ENCODE measurements at regions not wholly inside any gene's neighbourhood (a gene's known extent, or its start where the extent isn't known, plus 50 kb on each side); places are given as distances from the start of the nearest gene placed in this dataset.

DNA sequence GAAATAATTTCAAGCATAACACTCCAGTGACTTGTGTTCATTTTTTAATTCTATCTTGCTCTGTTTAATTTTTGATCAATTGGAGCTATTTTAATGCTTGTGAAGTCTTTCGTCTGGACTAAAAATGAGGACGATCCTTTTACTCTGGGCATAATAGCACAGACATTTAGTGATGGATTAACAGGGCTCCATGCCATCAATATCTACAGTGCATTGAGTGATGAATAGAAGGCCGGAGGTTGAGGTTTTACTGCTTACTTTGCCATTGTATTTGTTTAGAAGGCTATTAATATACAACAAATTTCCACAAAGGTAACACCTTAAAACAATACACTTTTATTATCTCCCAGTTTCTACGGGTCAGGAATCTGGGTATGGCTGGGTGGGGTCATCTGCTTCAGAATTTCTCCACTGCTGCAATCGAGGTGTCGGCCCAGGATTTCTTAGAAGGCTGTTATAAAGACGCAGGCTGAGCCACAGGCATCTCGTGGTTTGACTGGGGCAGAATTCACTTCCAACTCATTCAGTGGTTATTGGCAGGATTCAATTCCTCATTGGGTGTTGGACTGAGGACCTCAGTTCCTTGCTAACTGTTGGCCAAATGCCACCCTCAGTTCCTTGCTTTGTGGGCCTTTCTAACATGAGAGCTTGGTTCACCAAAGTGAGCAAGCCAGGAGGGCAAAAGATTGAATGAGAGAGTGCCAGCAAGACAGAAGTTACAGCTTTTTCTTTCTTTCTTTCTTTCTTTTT, 265.4 kb upstream of the VLDLR start:
- TF ChIP-seq, protein P1, sequence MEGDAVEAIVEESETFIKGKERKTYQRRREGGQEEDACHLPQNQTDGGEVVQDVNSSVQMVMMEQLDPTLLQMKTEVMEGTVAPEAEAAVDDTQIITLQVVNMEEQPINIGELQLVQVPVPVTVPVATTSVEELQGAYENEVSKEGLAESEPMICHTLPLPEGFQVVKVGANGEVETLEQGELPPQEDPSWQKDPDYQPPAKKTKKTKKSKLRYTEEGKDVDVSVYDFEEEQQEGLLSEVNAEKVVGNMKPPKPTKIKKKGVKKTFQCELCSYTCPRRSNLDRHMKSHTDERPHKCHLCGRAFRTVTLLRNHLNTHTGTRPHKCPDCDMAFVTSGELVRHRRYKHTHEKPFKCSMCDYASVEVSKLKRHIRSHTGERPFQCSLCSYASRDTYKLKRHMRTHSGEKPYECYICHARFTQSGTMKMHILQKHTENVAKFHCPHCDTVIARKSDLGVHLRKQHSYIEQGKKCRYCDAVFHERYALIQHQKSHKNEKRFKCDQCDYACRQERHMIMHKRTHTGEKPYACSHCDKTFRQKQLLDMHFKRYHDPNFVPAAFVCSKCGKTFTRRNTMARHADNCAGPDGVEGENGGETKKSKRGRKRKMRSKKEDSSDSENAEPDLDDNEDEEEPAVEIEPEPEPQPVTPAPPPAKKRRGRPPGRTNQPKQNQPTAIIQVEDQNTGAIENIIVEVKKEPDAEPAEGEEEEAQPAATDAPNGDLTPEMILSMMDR (IDR thresholded peaks at IDR 0.05) = no peak
- no peaks in the 10 kb centered on the region for H3K27me3 ChIP-seq (ENCODE audit: control insufficient read depth in 1 of 2, insufficient read depth in 2 of 2, low read length in 2 of 2)
- no peaks in the 10 kb centered on the region for H3K36me3 ChIP-seq (ENCODE audit: insufficient read depth, low read length)
- no peak overlapping the region for H3K27ac ChIP-seq (ENCODE audit: low read depth in 1 of 2, low read length in 2 of 2)
- no peaks in the 10 kb centered on the region for H3K9me3 Mint-ChIP-seq
- H3K9me3 ChIP-seq (ENCODE audit: control insufficient read depth in 1 of 2, insufficient read depth in 1 of 2, low read length in 2 of 2) = no peaks in the 10 kb centered on the region
- intact Hi-C loops (cut with DNase I, micrococcal nuclease) = no loop called here
- H3K4me3 Mint-ChIP-seq = no peak overlapping the region
- no peaks in the 10 kb centered on the region for H3K4me1 ChIP-seq (ENCODE audit: insufficient read depth, low read length)
- H3K27ac Mint-ChIP-seq = no peak overlapping the region
- peaks cover 37% of the 10 kb centered on the region for H3K27me3 Mint-ChIP-seq
- no peaks in the 10 kb centered on the region for H3K4me1 Mint-ChIP-seq (ENCODE audit: low read depth)
- H3K4me3 ChIP-seq (ENCODE audit: low read length) = no peak overlapping the region
- no peaks in the 10 kb centered on the region for H3K36me3 Mint-ChIP-seq (ENCODE audit: low read depth)
- POLR2A ChIA-PET = no interaction called here
- ATAC-seq (ENCODE audit: poor library complexity) = no peak
- no peak for DNase-seq
- CTCF ChIA-PET = no interaction called here

DNA sequence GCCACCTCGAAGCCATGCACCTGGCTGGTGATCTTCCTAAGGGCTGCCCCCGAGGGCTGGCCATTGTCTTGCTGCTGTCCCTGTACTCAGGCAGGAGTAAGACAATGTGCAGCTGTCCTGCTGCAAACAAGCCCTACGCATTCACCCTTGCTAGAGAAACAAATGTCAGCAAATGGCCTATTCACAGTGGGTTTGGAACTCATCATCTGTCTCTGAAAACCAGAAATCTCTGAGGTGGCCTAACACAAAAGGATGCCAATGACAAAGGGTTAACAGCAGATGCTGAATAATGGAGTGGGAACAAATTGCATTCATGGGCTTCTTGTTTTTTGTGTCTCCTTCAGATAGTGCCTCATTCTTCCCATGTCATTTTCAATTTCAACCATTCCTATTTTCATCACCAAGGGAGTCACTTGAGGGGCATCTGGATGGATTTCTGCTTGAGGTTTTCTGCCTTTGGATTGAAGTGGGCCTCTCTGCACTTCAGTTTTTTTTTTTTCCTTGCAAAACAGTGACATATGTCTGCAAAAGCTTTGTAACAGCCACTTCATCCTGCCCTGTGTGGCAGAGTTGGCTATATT, 261.6 kb upstream of the VLDLR start:
- no peaks in the 10 kb centered on the region for H3K4me1 Mint-ChIP-seq (ENCODE audit: low read depth)
- POLR2A ChIA-PET = no interaction called here

DNA sequence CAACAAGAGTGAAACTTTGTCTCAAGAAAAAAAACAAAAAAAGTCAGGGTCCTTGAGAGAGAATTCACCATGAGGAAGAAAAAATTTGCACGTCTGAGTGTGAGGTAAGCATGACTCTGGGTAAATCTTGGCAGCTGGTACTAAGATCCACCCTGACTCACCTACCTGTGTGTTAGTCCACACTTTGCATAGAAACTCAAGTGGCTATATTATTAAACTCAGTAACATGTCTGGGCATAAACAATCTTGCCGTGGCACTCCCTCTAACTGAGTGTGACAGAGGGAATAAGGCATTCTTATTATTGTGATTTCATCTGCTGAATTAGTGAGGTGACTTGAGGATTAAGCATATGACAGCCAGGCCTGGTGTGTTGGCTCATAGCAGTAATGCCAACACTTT, 259.4 kb upstream of the VLDLR start:
- Mint-ChIP-seq H3K36me3 (ENCODE audit: low read depth) (no peaks in the 10 kb centered on the region), H3K4me3 (no peak overlapping the region), H3K27me3 (peaks cover 32% of the 10 kb centered on the region), H3K9me3 (no peaks in the 10 kb centered on the region), H3K4me1 (ENCODE audit: low read depth) (no peaks in the 10 kb centered on the region), H3K27ac (no peak overlapping the region)
- intact Hi-C loops (cut with DNase I, micrococcal nuclease) = no loop called here
- H3K9me3 ChIP-seq (ENCODE audit: control insufficient read depth in 1 of 2, insufficient read depth in 1 of 2, low read length in 2 of 2) = no peaks in the 10 kb centered on the region
- no peak overlapping the region for H3K27ac ChIP-seq (ENCODE audit: low read depth in 1 of 2, low read length in 2 of 2)
- no peaks in the 10 kb centered on the region for H3K36me3 ChIP-seq (ENCODE audit: insufficient read depth, low read length)
- no peak overlapping the region for H3K4me3 ChIP-seq (ENCODE audit: low read length)
- H3K4me1 ChIP-seq (ENCODE audit: insufficient read depth, low read length) = no peaks in the 10 kb centered on the region
- ChIA-PET POLR2A (no interaction called here), CTCF (no interaction called here)
- H3K27me3 ChIP-seq (ENCODE audit: control insufficient read depth in 1 of 2, insufficient read depth in 2 of 2, low read length in 2 of 2) = peaks cover 0 to 7% of the 10 kb centered on the region in 2 experiments
- TF ChIP-seq, protein P1 (IDR thresholded peaks at IDR 0.05) = no peak
- no peak for ATAC-seq (ENCODE audit: poor library complexity)
- no peak for DNase-seq

More for the DNA sequence above, 261.6 kb upstream of the VLDLR start:
- peaks cover 0 to 7% of the 10 kb centered on the region in 2 experiments for H3K27me3 ChIP-seq (ENCODE audit: control insufficient read depth in 1 of 2, insufficient read depth in 2 of 2, low read length in 2 of 2)
- Mint-ChIP-seq H3K4me3 (no peak overlapping the region), H3K27ac (no peak overlapping the region), H3K27me3 (peaks cover 33% of the 10 kb centered on the region), H3K9me3 (no peaks in the 10 kb centered on the region), H3K36me3 (ENCODE audit: low read depth) (no peaks in the 10 kb centered on the region)
- H3K36me3 ChIP-seq (ENCODE audit: insufficient read depth, low read length) = no peaks in the 10 kb centered on the region
- DNase-seq (no peak), ATAC-seq (ENCODE audit: poor library complexity) (no peak)
- H3K4me1 ChIP-seq (ENCODE audit: insufficient read depth, low read length) = no peaks in the 10 kb centered on the region
- H3K4me3 ChIP-seq (ENCODE audit: low read length) = no peak overlapping the region
- intact Hi-C loops (cut with DNase I, micrococcal nuclease) = no loop called here
- TF ChIP-seq, protein P1 (IDR thresholded peaks at IDR 0.05) = no peak
- H3K9me3 ChIP-seq (ENCODE audit: control insufficient read depth in 1 of 2, insufficient read depth in 1 of 2, low read length in 2 of 2) = no peaks in the 10 kb centered on the region
- CTCF ChIA-PET = no interaction called here
- no peak overlapping the region for H3K27ac ChIP-seq (ENCODE audit: low read depth in 1 of 2, low read length in 2 of 2)

All from CD4-positive, alpha-beta T cell (primary cell).